SK-N-SH treated with all-trans-retinoic acid at 6 μM for 48 hours (cell line): ENCODE measurements at regions not wholly inside any gene's neighbourhood (a gene's known extent, or its start where the extent isn't known, plus 50 kb on each side); places are given as distances from the start of the nearest gene placed in this dataset.

Experiments
- ATAC-seq: fragments of 200-7000 bp; cut with Tn5 transposase; 3 replicates; pipeline ENCODE4 v1.9.1; 2020; ENCODE audit warnings: mild to moderate bottlenecking, moderate library complexity
- ARNTL ChIP-seq: fragments of 450-650 bp; formaldehyde crosslinking; IDR thresholded peaks from 2 replicates; pipeline ENCODE4 v1.5.0; 2020; ENCODE audit warnings: low read depth, mild to moderate bottlenecking, moderate library complexity, borderline replicate concordance
- CREB5 ChIP-seq: fragments of 250-450 bp; sonication (Bioruptor Pico); IDR thresholded peaks from 2 replicates; pipeline ENCODE4 v1.5.1; 2020; ENCODE audit warnings: low read depth, mild to moderate bottlenecking, moderate library complexity
- CSDC2 ChIP-seq: fragments of 250-450 bp; sonication (Bioruptor Pico); IDR thresholded peaks from 2 replicates; pipeline ENCODE4 v1.5.0; 2020; ENCODE audit warnings: mild to moderate bottlenecking, moderate library complexity
- CSRNP3 ChIP-seq: fragments of 250-450 bp; sonication (Bioruptor Pico); IDR thresholded peaks from 2 replicates; pipeline ENCODE4 v1.5.1; 2021; ENCODE audit warnings: mild to moderate bottlenecking, moderate library complexity
- ESRRG ChIP-seq: fragments of 250-450 bp; sonication (Bioruptor Pico); IDR thresholded peaks from 2 replicates; pipeline ENCODE4 v1.6.1; 2021; ENCODE audit warnings: mild to moderate bottlenecking
- ISL1 ChIP-seq: fragments of 250-450 bp; sonication (Bioruptor Pico); IDR thresholded peaks from 2 replicates; pipeline ENCODE4 v2.1.2; 2022; ENCODE audit warnings: mild to moderate bottlenecking, moderate library complexity
- PPARA ChIP-seq: fragments of 250-450 bp; sonication (Bioruptor Pico); IDR thresholded peaks from 2 replicates; pipeline ENCODE4 v1.5.0; 2020; ENCODE audit warnings: mild to moderate bottlenecking, borderline replicate concordance
- RARB ChIP-seq: fragments of 250-450 bp; sonication (Bioruptor Pico); IDR thresholded peaks from 2 replicates; pipeline ENCODE4 v1.8.0; 2021; ENCODE audit warnings: mild to moderate bottlenecking, moderate library complexity
- SNAI2 ChIP-seq: fragments of 250-450 bp; sonication (Bioruptor Pico); IDR thresholded peaks from 2 replicates; pipeline ENCODE4 v1.5.0; 2020; ENCODE audit warnings: mild to moderate bottlenecking, moderate library complexity
- TCF4 ChIP-seq: fragments of 250-450 bp; sonication (Bioruptor Pico); IDR thresholded peaks from 2 replicates; pipeline ENCODE4 v1.8.0; 2021; ENCODE audit warnings: mild to moderate bottlenecking, moderate library complexity, borderline replicate concordance
- TOX ChIP-seq: fragments of 250-450 bp; sonication (Bioruptor Pico); IDR thresholded peaks from 2 replicates; pipeline ENCODE4 v1.8.0; 2021; ENCODE audit warnings: mild to moderate bottlenecking, moderate library complexity, borderline replicate concordance
- ZFP3 ChIP-seq: fragments of 250-450 bp; sonication (Bioruptor Pico); IDR thresholded peaks from 2 replicates; pipeline ENCODE4 v1.5.0; 2020; ENCODE audit warnings: mild to moderate bottlenecking, moderate library complexity
- ZFP30 ChIP-seq: fragments of 450-650 bp; formaldehyde crosslinking; IDR thresholded peaks from 2 replicates; pipeline ENCODE4 v1.5.0; 2022; ENCODE audit warnings: mild to moderate bottlenecking, moderate library complexity
- ZNF565 ChIP-seq: fragments of 450-650 bp; formaldehyde crosslinking; conservative IDR thresholded peaks from 2 replicates; pipeline ENCODE4 v1.5.0; 2020; ENCODE audit warnings: low read depth, mild to moderate bottlenecking, moderate library complexity
- ZNF70 ChIP-seq: fragments of 450-650 bp; formaldehyde crosslinking; IDR thresholded peaks from 2 replicates; pipeline ENCODE4 v1.5.0; 2020; ENCODE audit warnings: mild to moderate bottlenecking, moderate library complexity
- ZNF8 ChIP-seq: fragments of 450-650 bp; formaldehyde crosslinking; IDR thresholded peaks from 2 replicates; pipeline ENCODE4 v1.5.0; 2020; ENCODE audit warnings: mild to moderate bottlenecking, moderate library complexity
- TF ChIP-seq, protein P1 (sequence below): fragments of 250-450 bp; sonication (Bioruptor Pico); IDR thresholded peaks from 2 replicates; pipeline ENCODE4 v1.8.0; 2021; ENCODE audit warnings: low read depth, mild to moderate bottlenecking, moderate library complexity, borderline replicate concordance
- TF ChIP-seq, protein P2 (sequence below): fragments of 250-450 bp; sonication (Bioruptor Pico); IDR thresholded peaks from 2 replicates; pipeline ENCODE4 v1.8.0; 2020; ENCODE audit warnings: mild to moderate bottlenecking, moderate library complexity, borderline replicate concordance
- TF ChIP-seq, protein P3 (sequence below): fragments of 250-450 bp; sonication (Bioruptor Pico); IDR thresholded peaks from 2 replicates; pipeline ENCODE4 v1.5.0; 2020; ENCODE audit warnings: mild to moderate bottlenecking, moderate library complexity

DNA sequence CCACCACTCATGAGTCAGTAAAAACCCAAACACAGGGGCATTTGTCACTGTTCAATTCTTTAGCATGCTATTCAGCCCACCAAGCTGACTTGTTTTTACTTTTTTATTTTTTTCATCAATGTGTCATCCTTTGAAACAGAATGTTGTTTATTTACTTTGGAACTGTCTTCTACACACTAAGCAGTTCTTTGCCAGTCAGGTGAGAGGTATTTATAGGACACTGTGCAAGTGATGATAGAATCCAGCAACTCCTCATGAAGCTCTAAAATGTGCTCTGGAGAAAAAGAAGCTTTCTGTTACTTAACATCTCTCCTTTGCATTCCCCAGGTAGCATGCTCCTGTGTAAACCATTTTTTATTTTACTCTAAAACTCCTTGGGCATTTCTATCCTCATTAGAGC is 582.0 kb upstream of the TMPRSS15 start:
- TF ChIP-seq, protein P1, sequence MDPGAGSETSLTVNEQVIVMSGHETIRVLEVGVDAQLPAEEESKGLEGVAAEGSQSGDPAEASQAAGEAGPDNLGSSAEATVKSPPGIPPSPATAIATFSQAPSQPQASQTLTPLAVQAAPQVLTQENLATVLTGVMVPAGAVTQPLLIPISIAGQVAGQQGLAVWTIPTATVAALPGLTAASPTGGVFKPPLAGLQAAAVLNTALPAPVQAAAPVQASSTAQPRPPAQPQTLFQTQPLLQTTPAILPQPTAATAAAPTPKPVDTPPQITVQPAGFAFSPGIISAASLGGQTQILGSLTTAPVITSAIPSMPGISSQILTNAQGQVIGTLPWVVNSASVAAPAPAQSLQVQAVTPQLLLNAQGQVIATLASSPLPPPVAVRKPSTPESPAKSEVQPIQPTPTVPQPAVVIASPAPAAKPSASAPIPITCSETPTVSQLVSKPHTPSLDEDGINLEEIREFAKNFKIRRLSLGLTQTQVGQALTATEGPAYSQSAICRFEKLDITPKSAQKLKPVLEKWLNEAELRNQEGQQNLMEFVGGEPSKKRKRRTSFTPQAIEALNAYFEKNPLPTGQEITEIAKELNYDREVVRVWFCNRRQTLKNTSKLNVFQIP: no peak
- TF ChIP-seq ZNF8 (CRISPR knock-in tag) (no peak), ARNTL (no peak), TCF4 (CRISPR knock-in tag) (no peak), SNAI2 (CRISPR knock-in tag) (no peak), ZFP3 (CRISPR knock-in tag) (no peak), ESRRG (CRISPR knock-in tag) (no peak), CSDC2 (no peak), CSRNP3 (no peak), ZFP30 (CRISPR knock-in tag) (no peak), PPARA (CRISPR knock-in tag) (no peak), ZNF70 (CRISPR knock-in tag) (no peak), ZNF565 (CRISPR knock-in tag) (no peak), ISL1 (CRISPR knock-in tag) (no peak)
- TF ChIP-seq, protein P2, sequence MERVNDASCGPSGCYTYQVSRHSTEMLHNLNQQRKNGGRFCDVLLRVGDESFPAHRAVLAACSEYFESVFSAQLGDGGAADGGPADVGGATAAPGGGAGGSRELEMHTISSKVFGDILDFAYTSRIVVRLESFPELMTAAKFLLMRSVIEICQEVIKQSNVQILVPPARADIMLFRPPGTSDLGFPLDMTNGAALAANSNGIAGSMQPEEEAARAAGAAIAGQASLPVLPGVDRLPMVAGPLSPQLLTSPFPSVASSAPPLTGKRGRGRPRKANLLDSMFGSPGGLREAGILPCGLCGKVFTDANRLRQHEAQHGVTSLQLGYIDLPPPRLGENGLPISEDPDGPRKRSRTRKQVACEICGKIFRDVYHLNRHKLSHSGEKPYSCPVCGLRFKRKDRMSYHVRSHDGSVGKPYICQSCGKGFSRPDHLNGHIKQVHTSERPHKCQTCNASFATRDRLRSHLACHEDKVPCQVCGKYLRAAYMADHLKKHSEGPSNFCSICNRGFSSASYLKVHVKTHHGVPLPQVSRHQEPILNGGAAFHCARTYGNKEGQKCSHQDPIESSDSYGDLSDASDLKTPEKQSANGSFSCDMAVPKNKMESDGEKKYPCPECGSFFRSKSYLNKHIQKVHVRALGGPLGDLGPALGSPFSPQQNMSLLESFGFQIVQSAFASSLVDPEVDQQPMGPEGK (CRISPR knock-in tag): no peak
- no peak for ATAC-seq

DNA sequence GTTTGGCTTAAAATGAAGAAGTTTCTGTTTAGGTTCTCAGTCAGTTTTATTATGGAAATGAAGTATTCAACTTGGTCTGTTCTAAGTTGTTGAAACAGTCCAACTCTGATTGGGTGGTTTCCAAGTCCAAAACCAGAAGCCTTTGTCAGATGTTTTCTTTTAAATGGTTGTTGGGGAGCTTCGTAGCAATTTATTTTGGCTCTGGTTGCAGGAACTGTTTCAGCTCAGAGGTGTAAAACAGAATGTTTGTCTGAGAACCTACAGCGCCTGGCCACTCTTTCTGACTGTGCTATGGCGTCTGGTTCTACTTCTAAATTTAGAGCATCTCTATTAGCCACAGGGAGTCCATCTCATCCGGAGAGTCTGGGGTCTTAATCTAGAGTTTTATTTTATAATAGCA is 582.6 kb upstream of the TMPRSS15 start:
- no peak for ATAC-seq
- TF ChIP-seq, protein P1: no peak
- TF ChIP-seq, protein P3, sequence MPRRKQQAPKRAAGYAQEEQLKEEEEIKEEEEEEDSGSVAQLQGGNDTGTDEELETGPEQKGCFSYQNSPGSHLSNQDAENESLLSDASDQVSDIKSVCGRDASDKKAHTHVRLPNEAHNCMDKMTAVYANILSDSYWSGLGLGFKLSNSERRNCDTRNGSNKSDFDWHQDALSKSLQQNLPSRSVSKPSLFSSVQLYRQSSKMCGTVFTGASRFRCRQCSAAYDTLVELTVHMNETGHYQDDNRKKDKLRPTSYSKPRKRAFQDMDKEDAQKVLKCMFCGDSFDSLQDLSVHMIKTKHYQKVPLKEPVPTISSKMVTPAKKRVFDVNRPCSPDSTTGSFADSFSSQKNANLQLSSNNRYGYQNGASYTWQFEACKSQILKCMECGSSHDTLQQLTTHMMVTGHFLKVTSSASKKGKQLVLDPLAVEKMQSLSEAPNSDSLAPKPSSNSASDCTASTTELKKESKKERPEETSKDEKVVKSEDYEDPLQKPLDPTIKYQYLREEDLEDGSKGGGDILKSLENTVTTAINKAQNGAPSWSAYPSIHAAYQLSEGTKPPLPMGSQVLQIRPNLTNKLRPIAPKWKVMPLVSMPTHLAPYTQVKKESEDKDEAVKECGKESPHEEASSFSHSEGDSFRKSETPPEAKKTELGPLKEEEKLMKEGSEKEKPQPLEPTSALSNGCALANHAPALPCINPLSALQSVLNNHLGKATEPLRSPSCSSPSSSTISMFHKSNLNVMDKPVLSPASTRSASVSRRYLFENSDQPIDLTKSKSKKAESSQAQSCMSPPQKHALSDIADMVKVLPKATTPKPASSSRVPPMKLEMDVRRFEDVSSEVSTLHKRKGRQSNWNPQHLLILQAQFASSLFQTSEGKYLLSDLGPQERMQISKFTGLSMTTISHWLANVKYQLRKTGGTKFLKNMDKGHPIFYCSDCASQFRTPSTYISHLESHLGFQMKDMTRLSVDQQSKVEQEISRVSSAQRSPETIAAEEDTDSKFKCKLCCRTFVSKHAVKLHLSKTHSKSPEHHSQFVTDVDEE (CRISPR knock-in tag): no peak
- no peak for TF ChIP-seq TOX (CRISPR knock-in tag)
- TF ChIP-seq, protein P2 (CRISPR knock-in tag): no peak
- no peak for TF ChIP-seq CREB5 (CRISPR knock-in tag)
- no peak for TF ChIP-seq RARB (CRISPR knock-in tag)
- no peak for TF ChIP-seq CSDC2
- TF ChIP-seq ZFP30 (CRISPR knock-in tag): no peak
- TF ChIP-seq ISL1 (CRISPR knock-in tag): no peak
